ENCODE measurements at regions not wholly inside any gene's neighbourhood (a gene's known extent, or its start where the extent isn't known, plus 50 kb on each side); places are given as distances from the start of the nearest gene placed in this dataset.

DNA sequence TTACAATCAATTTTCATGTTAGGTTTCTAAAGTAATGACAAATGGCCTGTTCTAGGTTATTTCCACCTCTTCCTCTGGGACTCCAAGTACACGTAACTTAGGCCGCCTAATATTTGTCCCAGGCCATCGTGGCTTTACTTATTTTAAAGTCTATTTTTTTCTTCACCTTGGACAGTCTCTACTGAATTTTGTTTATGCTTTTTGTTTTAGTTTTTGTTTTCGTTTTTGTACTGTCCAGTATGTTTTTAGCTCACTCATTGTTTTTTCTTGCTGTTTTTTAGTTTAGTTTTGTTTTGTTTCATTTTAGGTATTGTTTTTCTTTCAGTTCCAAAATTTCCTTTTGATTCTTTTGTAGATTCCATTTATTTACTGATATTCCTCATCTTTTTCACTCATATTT lies 187.7 kb upstream of the RNPC3 start:
- TF ChIP-seq, protein P1, sequence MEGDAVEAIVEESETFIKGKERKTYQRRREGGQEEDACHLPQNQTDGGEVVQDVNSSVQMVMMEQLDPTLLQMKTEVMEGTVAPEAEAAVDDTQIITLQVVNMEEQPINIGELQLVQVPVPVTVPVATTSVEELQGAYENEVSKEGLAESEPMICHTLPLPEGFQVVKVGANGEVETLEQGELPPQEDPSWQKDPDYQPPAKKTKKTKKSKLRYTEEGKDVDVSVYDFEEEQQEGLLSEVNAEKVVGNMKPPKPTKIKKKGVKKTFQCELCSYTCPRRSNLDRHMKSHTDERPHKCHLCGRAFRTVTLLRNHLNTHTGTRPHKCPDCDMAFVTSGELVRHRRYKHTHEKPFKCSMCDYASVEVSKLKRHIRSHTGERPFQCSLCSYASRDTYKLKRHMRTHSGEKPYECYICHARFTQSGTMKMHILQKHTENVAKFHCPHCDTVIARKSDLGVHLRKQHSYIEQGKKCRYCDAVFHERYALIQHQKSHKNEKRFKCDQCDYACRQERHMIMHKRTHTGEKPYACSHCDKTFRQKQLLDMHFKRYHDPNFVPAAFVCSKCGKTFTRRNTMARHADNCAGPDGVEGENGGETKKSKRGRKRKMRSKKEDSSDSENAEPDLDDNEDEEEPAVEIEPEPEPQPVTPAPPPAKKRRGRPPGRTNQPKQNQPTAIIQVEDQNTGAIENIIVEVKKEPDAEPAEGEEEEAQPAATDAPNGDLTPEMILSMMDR (IDR thresholded peaks at IDR 0.05 in 8 of 11, conservative IDR thresholded peaks at IDR 0.05 in 3 of 11), result no peak
- TF ChIP-seq POLR2AphosphoS5 (IDR thresholded peaks at IDR 0.05) (no peak), POLR2A (IDR thresholded peaks at IDR 0.05) (no peak)
